Endothelial cell (in vitro differentiated cells): ENCODE measurements at regions not wholly inside any gene's neighbourhood (a gene's known extent, or its start where the extent isn't known, plus 50 kb on each side); places are given as distances from the start of the nearest gene placed in this dataset.

Experiments
- DNase-seq: peaks from one replicate; pipeline ENCODE4 v3.0.0; 2021; ENCODE audit warnings: low spot score
- H3K27ac Mint-ChIP-seq: one replicate; pipeline ENCODE4 v1.8.0; 2021; ENCODE audit warnings: mixed read lengths, inconsistent platforms; ENCODE audit not compliant: unreplicated experiment
- H3K27me3 Mint-ChIP-seq: one replicate; pipeline ENCODE4 v1.8.0; 2021; ENCODE audit warnings: mild to moderate bottlenecking, moderate library complexity, mixed read lengths, inconsistent platforms; ENCODE audit not compliant: unreplicated experiment
- H3K36me3 Mint-ChIP-seq: one replicate; pipeline ENCODE4 v1.8.0; 2021; ENCODE audit warnings: mild to moderate bottlenecking, low read depth, mixed read lengths, inconsistent platforms; ENCODE audit not compliant: unreplicated experiment
- H3K4me1 Mint-ChIP-seq: one replicate; pipeline ENCODE4 v1.8.0; 2021; ENCODE audit warnings: mild to moderate bottlenecking, mixed read lengths, inconsistent platforms; ENCODE audit not compliant: unreplicated experiment
- H3K4me3 Mint-ChIP-seq: one replicate; pipeline ENCODE4 v1.8.0; 2021; ENCODE audit warnings: mild to moderate bottlenecking, mixed read lengths, inconsistent platforms; ENCODE audit not compliant: unreplicated experiment
- H3K9me3 Mint-ChIP-seq: one replicate; pipeline ENCODE4 v1.8.0; 2021; ENCODE audit warnings: mixed read lengths, inconsistent platforms; ENCODE audit not compliant: unreplicated experiment
- TF ChIP-seq, protein P1 (sequence below): fragments of 200-600 bp; sonication (generic); IDR thresholded peaks from one replicate; pipeline ENCODE4 v1.5.0; 2021; ENCODE audit warnings: antibody characterized with exemption; ENCODE audit not compliant: unreplicated experiment

DNA sequence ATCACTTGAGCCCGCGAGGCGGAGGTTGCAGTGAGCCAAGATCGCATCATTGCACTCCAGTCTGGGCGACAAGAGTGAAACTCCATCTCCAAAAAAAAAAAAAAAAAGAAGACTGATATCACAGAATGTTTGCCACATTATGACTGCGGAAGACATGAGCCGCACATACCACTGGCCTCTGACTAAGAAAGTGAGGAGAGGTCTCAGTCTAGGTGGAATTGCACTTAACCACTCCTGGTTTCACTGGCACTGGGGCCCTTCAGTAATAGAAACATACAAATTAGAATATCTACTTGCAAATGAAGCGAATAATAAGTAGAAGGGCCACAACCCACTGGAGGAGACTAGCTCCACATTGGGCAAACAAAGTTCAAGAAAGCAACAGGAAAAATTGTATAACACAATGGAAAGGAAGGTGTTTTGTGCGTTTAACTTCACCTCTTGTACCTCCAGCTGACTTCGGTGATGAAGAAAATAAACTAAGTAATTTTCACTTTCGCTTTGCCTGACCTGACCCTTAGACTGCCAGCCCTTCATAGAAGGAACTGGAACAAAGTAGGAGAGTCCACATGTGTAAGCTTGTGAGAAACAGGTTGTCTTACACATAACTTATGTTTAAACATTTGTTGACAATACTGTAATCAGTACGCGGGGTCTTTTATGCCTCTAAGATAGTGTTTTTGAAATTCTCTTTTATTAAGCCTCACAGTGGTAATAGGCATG is 147.5 kb upstream of the TSHZ2 start:
- no peaks in the 10 kb centered on the region for H3K4me1 Mint-ChIP-seq
- no peak overlapping the region for H3K27ac Mint-ChIP-seq
- no peaks in the 10 kb centered on the region for H3K9me3 Mint-ChIP-seq
- no peak for DNase-seq
- H3K36me3 Mint-ChIP-seq: no peaks in the 10 kb centered on the region
- no peak overlapping the region for H3K4me3 Mint-ChIP-seq
- no peaks in the 10 kb centered on the region for H3K27me3 Mint-ChIP-seq
- TF ChIP-seq, protein P1, sequence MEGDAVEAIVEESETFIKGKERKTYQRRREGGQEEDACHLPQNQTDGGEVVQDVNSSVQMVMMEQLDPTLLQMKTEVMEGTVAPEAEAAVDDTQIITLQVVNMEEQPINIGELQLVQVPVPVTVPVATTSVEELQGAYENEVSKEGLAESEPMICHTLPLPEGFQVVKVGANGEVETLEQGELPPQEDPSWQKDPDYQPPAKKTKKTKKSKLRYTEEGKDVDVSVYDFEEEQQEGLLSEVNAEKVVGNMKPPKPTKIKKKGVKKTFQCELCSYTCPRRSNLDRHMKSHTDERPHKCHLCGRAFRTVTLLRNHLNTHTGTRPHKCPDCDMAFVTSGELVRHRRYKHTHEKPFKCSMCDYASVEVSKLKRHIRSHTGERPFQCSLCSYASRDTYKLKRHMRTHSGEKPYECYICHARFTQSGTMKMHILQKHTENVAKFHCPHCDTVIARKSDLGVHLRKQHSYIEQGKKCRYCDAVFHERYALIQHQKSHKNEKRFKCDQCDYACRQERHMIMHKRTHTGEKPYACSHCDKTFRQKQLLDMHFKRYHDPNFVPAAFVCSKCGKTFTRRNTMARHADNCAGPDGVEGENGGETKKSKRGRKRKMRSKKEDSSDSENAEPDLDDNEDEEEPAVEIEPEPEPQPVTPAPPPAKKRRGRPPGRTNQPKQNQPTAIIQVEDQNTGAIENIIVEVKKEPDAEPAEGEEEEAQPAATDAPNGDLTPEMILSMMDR: no peak

DNA sequence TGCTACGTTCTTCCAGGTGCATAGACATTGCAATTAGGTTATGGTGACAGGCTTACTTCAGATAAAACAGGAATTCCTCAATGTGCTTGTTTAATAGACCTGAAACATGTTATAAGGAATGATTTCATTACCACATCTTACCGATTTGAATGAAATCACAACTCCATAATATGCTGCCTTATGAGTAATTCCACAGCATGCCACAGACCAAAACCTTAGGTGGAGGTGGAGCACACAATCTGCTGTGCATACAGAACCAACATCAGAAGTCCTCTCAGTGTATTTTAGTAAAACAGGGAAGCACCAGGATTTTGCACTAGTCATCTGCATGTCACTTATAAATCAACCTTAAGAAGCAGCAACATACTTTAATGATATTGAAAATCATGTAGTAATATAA is 148.9 kb upstream of the TSHZ2 start:
- no peaks in the 10 kb centered on the region for H3K4me1 Mint-ChIP-seq
- H3K9me3 Mint-ChIP-seq: no peaks in the 10 kb centered on the region
- TF ChIP-seq, protein P1: no peak
- no peak for DNase-seq
- no peak overlapping the region for H3K4me3 Mint-ChIP-seq
- H3K36me3 Mint-ChIP-seq: no peaks in the 10 kb centered on the region
- H3K27ac Mint-ChIP-seq: no peak overlapping the region
- H3K27me3 Mint-ChIP-seq: no peaks in the 10 kb centered on the region

DNA sequence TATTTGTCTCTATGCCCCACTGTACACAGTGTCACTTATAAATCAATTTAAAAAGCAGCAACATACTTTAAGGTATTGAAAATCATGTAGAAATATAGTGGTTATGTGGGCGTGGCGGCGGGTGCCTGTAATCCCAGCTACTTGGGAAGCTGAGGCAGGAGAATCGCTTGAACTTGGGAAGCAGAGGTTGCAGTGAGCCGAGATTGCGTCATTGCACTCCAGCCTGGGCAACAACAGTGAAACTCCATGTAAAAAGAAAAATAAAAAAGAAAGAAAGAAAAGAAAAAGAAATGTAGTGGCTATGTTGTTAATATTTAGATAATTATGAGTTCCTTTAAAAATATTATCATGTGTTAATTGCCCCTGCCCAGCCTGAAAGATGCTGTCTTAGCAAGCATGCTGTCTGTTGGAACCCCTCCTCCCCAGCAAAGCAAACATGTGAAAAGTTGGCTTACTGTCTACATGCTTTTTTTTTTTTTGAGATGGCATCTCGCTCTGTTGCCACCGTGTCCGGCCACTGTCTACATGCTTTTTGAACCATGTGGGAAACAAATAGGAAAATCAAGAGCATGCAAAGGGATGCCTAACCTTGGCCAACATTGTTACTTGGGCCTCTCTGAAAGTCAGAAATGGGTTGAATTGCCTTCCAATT is 151.4 kb upstream of the TSHZ2 start:
- Mint-ChIP-seq H3K4me1 (no peaks in the 10 kb centered on the region), H3K4me3 (no peak overlapping the region), H3K27ac (no peak overlapping the region), H3K36me3 (no peaks in the 10 kb centered on the region), H3K9me3 (no peaks in the 10 kb centered on the region), H3K27me3 (no peaks in the 10 kb centered on the region)
- no peak for DNase-seq
- TF ChIP-seq, protein P1: no peak

DNA sequence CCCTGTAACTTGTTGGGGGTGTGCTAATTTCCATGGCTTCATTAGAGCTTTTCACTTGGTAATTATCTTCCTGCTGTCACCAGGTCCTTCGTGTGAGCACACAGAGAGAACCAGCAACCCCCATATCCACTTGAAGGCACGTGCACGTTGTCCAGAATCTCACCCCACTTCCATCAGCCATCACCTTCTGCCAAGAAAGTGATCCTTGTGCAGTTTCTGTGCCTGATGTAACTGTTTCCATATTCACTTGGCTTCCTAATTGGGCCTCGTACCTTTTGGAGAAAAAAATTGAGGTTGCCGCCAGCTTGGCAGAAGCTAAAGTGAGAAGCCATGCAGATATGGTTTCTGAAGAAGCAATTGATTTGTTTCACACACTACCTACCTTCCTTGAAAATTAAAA is 153.7 kb upstream of the TSHZ2 start:
- no peak for DNase-seq
- TF ChIP-seq, protein P1: no peak
- Mint-ChIP-seq H3K27me3 (no peaks in the 10 kb centered on the region), H3K9me3 (no peaks in the 10 kb centered on the region), H3K4me1 (no peaks in the 10 kb centered on the region), H3K4me3 (no peak overlapping the region), H3K27ac (no peak overlapping the region), H3K36me3 (no peaks in the 10 kb centered on the region)

DNA sequence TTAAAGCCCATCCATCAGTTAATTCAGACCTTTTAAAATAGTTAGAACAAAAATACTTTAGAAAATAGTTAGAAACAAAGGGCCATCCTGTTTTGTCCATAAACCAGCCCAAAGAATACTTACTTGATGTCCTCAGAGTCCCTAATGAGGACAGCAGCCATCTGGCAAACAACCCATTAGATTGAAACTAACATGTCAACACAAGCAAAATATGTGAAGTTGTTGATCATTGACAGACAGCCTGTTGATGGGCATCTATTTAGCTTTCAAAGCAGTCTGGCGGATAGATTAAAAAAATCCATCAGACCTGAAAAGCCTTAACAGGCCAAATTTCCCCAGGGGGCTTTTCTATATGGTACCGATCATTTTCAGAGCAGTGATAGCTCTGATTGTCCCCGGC is 154.2 kb upstream of the TSHZ2 start:
- H3K36me3 Mint-ChIP-seq: no peaks in the 10 kb centered on the region

More for the DNA sequence above, 154.2 kb upstream of the TSHZ2 start:
- H3K9me3 Mint-ChIP-seq: no peaks in the 10 kb centered on the region
- TF ChIP-seq, protein P1: no peak
- H3K27me3 Mint-ChIP-seq: no peaks in the 10 kb centered on the region
- H3K27ac Mint-ChIP-seq: no peak overlapping the region
- no peak overlapping the region for H3K4me3 Mint-ChIP-seq
- no peaks in the 10 kb centered on the region for H3K4me1 Mint-ChIP-seq
- DNase-seq: no peak
